ENCODE measurements at regions not wholly inside any gene's neighbourhood (a gene's known extent, or its start where the extent isn't known, plus 50 kb on each side); places are given as distances from the start of the nearest gene placed in this dataset.

GRCh38 chr4:138945401-138945800 is 70.2 kb upstream of the NOCT start:
- no peak for DNase-seq
- Mint-ChIP-seq H3K27ac (ENCODE audit: unreplicated experiment) (no peak overlapping the region), H3K4me1 (ENCODE audit: low read depth, unreplicated experiment) (no peaks in the 10 kb centered on the region), H3K4me3 (ENCODE audit: low read depth, unreplicated experiment) (no peak overlapping the region), H3K27me3 (ENCODE audit: unreplicated experiment) (no peaks in the 10 kb centered on the region), H3K36me3 (ENCODE audit: insufficient read depth, unreplicated experiment) (no peaks in the 10 kb centered on the region), H3K9me3 (ENCODE audit: low read depth, unreplicated experiment) (no peaks in the 10 kb centered on the region)
- intact Hi-C loops (cut with micrococcal nuclease; ENCODE audit: unreplicated experiment) = no loop called here
- no TSS peak for BruUV-seq (replicated peaks)
- CTCF ChIA-PET = no interaction called here
- TF ChIP-seq CTCF (IDR thresholded peaks at IDR 0.05; ENCODE audit: unreplicated experiment) = no peak

GRCh38 chr4:138943893-138944292 is 71.7 kb upstream of the NOCT start:
- Mint-ChIP-seq H3K9me3 (ENCODE audit: low read depth, unreplicated experiment) (no peaks in the 10 kb centered on the region), H3K36me3 (ENCODE audit: insufficient read depth, unreplicated experiment) (no peaks in the 10 kb centered on the region), H3K27ac (ENCODE audit: unreplicated experiment) (no peak overlapping the region), H3K4me3 (ENCODE audit: low read depth, unreplicated experiment) (no peak overlapping the region), H3K27me3 (ENCODE audit: unreplicated experiment) (no peaks in the 10 kb centered on the region), H3K4me1 (ENCODE audit: low read depth, unreplicated experiment) (no peaks in the 10 kb centered on the region)
- intact Hi-C loops (cut with micrococcal nuclease; ENCODE audit: unreplicated experiment) = no loop called here
- TF ChIP-seq CTCF (IDR thresholded peaks at IDR 0.05; ENCODE audit: unreplicated experiment) = no peak
- CTCF ChIA-PET = no interaction called here
- no peak for DNase-seq
- no TSS peak for BruUV-seq (replicated peaks)

GRCh38 chr4:138941037-138941436 is 74.5 kb upstream of the NOCT start:
- Mint-ChIP-seq H3K9me3 (ENCODE audit: low read depth, unreplicated experiment) (no peaks in the 10 kb centered on the region), H3K27me3 (ENCODE audit: unreplicated experiment) (no peaks in the 10 kb centered on the region), H3K4me1 (ENCODE audit: low read depth, unreplicated experiment) (no peaks in the 10 kb centered on the region), H3K36me3 (ENCODE audit: insufficient read depth, unreplicated experiment) (no peaks in the 10 kb centered on the region), H3K27ac (ENCODE audit: unreplicated experiment) (no peak overlapping the region), H3K4me3 (ENCODE audit: low read depth, unreplicated experiment) (no peak overlapping the region)
- CTCF ChIA-PET = interaction anchor here (0.7 kb wide), 2 partner anchors 18 to 891 kb away, joined by 3 read pairs; no protein-coding TSS in a partner anchor
- TF ChIP-seq CTCF (IDR thresholded peaks at IDR 0.05; ENCODE audit: unreplicated experiment) = no peak
- intact Hi-C loops (cut with micrococcal nuclease; ENCODE audit: unreplicated experiment) = no loop called here
- BruUV-seq (replicated peaks) = no TSS peak
- DNase-seq = no peak

GRCh38 chr4:138939960-138940359 is 75.6 kb upstream of the NOCT start:
- Mint-ChIP-seq H3K27me3 (ENCODE audit: unreplicated experiment) (no peaks in the 10 kb centered on the region), H3K36me3 (ENCODE audit: insufficient read depth, unreplicated experiment) (no peaks in the 10 kb centered on the region), H3K27ac (ENCODE audit: unreplicated experiment) (no peak overlapping the region), H3K4me1 (ENCODE audit: low read depth, unreplicated experiment) (no peaks in the 10 kb centered on the region), H3K4me3 (ENCODE audit: low read depth, unreplicated experiment) (no peak overlapping the region), H3K9me3 (ENCODE audit: low read depth, unreplicated experiment) (no peaks in the 10 kb centered on the region)
- CTCF ChIA-PET = no interaction called here
- TF ChIP-seq CTCF (IDR thresholded peaks at IDR 0.05; ENCODE audit: unreplicated experiment) = no peak
- intact Hi-C loops (cut with micrococcal nuclease; ENCODE audit: unreplicated experiment) = no loop called here
- DNase-seq = no peak
- no TSS peak for BruUV-seq (replicated peaks)

- Mint-ChIP-seq H3K4me1 (ENCODE audit: low read depth, unreplicated experiment) (no peaks in the 10 kb centered on the region), H3K36me3 (ENCODE audit: insufficient read depth, unreplicated experiment) (no peaks in the 10 kb centered on the region), H3K9me3 (ENCODE audit: low read depth, unreplicated experiment) (no peaks in the 10 kb centered on the region), H3K27me3 (ENCODE audit: unreplicated experiment) (no peaks in the 10 kb centered on the region), H3K4me3 (ENCODE audit: low read depth, unreplicated experiment) (no peak overlapping the region), H3K27ac (ENCODE audit: unreplicated experiment) (no peak overlapping the region)
- intact Hi-C loops (cut with micrococcal nuclease; ENCODE audit: unreplicated experiment) = no loop called here
- CTCF ChIA-PET = interaction anchor here (0.6 to 1.1 kb wide), 4 partner anchors 11 to 847 kb away, joined by 3 to 4 read pairs (median 3); no protein-coding TSS in a partner anchor
- DNase-seq = no peak
- no TSS peak for BruUV-seq (replicated peaks)
- TF ChIP-seq CTCF (IDR thresholded peaks at IDR 0.05; ENCODE audit: unreplicated experiment) = no peak
Observed at GRCh38 chr4:138938366-138938690, 77.3 kb upstream of the NOCT start.

Measured in Calu3 (cell line).